PFSK-1 (cell line): ENCODE measurements at regions not wholly inside any gene's neighbourhood (a gene's known extent, or its start where the extent isn't known, plus 50 kb on each side); places are given as distances from the start of the nearest gene placed in this dataset.

Source experiments
- FOXP2 ChIP-seq: optimal IDR thresholded peaks from 2 replicates; pipeline ENCODE3; 2011; ENCODE audit warnings: borderline replicate concordance, control low read depth, inconsistent platforms; ENCODE audit not compliant: insufficient read depth; ENCODE audit errors: extremely low read length, extremely low read depth
- POLR2AphosphoS5 ChIP-seq: IDR thresholded peaks from 2 replicates; pipeline ENCODE4 v1.6.1; 2012; ENCODE audit warnings: low read depth, mild to moderate bottlenecking, control low read depth, low read length, moderate library complexity
- SIN3A ChIP-seq: IDR thresholded peaks from 2 replicates; pipeline ENCODE4 v1.6.1; 2012; ENCODE audit warnings: mild to moderate bottlenecking, low read length, moderate library complexity, borderline replicate concordance; ENCODE audit not compliant: insufficient read depth
- TAF1 ChIP-seq: IDR thresholded peaks from 2 replicates; pipeline ENCODE4 v1.6.1; 2012; ENCODE audit warnings: low read length, control low read depth, borderline replicate concordance; ENCODE audit not compliant: insufficient read depth
- TF ChIP-seq, protein P1 (sequence below), 2 experiments: IDR thresholded peaks; 2 replicates each; pipeline versions ENCODE4 v1.6.1 to v1.8.0; 2011 to 2012; ENCODE audit warnings: low read depth in 2 of 2, low read length in 2 of 2, control low read depth in 1 of 2, inconsistent platforms in 1 of 2, mild to moderate bottlenecking in 1 of 2, moderate library complexity in 1 of 2; ENCODE audit not compliant: insufficient read depth in 1 of 2

- no peak for TF ChIP-seq POLR2AphosphoS5
- no peak for TF ChIP-seq SIN3A
- TF ChIP-seq, protein P1, sequence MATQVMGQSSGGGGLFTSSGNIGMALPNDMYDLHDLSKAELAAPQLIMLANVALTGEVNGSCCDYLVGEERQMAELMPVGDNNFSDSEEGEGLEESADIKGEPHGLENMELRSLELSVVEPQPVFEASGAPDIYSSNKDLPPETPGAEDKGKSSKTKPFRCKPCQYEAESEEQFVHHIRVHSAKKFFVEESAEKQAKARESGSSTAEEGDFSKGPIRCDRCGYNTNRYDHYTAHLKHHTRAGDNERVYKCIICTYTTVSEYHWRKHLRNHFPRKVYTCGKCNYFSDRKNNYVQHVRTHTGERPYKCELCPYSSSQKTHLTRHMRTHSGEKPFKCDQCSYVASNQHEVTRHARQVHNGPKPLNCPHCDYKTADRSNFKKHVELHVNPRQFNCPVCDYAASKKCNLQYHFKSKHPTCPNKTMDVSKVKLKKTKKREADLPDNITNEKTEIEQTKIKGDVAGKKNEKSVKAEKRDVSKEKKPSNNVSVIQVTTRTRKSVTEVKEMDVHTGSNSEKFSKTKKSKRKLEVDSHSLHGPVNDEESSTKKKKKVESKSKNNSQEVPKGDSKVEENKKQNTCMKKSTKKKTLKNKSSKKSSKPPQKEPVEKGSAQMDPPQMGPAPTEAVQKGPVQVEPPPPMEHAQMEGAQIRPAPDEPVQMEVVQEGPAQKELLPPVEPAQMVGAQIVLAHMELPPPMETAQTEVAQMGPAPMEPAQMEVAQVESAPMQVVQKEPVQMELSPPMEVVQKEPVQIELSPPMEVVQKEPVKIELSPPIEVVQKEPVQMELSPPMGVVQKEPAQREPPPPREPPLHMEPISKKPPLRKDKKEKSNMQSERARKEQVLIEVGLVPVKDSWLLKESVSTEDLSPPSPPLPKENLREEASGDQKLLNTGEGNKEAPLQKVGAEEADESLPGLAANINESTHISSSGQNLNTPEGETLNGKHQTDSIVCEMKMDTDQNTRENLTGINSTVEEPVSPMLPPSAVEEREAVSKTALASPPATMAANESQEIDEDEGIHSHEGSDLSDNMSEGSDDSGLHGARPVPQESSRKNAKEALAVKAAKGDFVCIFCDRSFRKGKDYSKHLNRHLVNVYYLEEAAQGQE (IDR thresholded peaks at IDR 0.05; ENCODE audit: insufficient read depth in 1 of 2, low read depth in 2 of 2, low read length in 2 of 2), result no peak
- no peak for TF ChIP-seq TAF1
- TF ChIP-seq FOXP2, result no peak
These were observed 493.0 kb upstream of the ADGRL4 start for GRCh38 chr1:79499541-79499940.
